K562 (cell line): ENCODE measurements at regions not wholly inside any gene's neighbourhood (a gene's known extent, or its start where the extent isn't known, plus 50 kb on each side); places are given as distances from the start of the nearest gene placed in this dataset.

Experiments used
- DMBX1 ChIP-seq: fragments of 250-450 bp; sonication (Bioruptor Pico); IDR thresholded peaks from 2 replicates; pipeline ENCODE4 v1.8.0; 2022; ENCODE audit warnings: inconsistent platforms, mild to moderate bottlenecking, moderate library complexity, borderline replicate concordance
- MCM5 ChIP-seq: fragments of 450-650 bp; IDR thresholded peaks from 2 replicates; pipeline ENCODE4 v1.6.1; 2016; ENCODE audit warnings: low read depth
- MYC ChIP-seq, 2 experiments: fragments of 250-450 bp in 1 of 2; sonication (Bioruptor Pico) in 1 of 2; IDR thresholded peaks; 2 replicates each; pipeline versions ENCODE4 v1.5.1 to v1.6.1; 2012 to 2021; ENCODE audit warnings: low read depth in 2 of 2, borderline replicate concordance in 1 of 2, improper control_type of control experiment in 1 of 2, low read length in 1 of 2, mild to moderate bottlenecking in 1 of 2, moderate library complexity in 1 of 2
- SIN3A ChIP-seq, 2 experiments: fragments of 150-350 bp in 1 of 2; IDR thresholded peaks; 2 replicates each; pipeline ENCODE4 v1.6.1; 2011 to 2016; ENCODE audit warnings: borderline replicate concordance in 2 of 2, low read depth in 2 of 2, low read length in 2 of 2, mild to moderate bottlenecking in 2 of 2, moderate library complexity in 2 of 2; ENCODE audit not compliant: control insufficient read depth in 1 of 2
- YBX1 ChIP-seq: fragments of 450-650 bp; IDR thresholded peaks from 2 replicates; pipeline ENCODE4 v1.7.1; 2016; ENCODE audit warnings: mild to moderate bottlenecking
- ZNF551 ChIP-seq: fragments of 250-450 bp; sonication (Bioruptor Pico); IDR thresholded peaks from 2 replicates; pipeline ENCODE4 v1.5.0; 2021; ENCODE audit warnings: mild to moderate bottlenecking, moderate library complexity
- TF ChIP-seq, protein P1 (sequence below), 2 experiments: fragments of 450-650 bp; formaldehyde crosslinking in 1 of 2; IDR thresholded peaks; 2 replicates each; pipeline versions ENCODE4 v1.4.0 to v1.6.1; 2014 to 2020; ENCODE audit warnings: mild to moderate bottlenecking in 2 of 2, borderline replicate concordance in 1 of 2, low read depth in 1 of 2
- TF ChIP-seq, protein P2 (sequence below): fragments of 450-650 bp; IDR thresholded peaks from 2 replicates; pipeline ENCODE4 v1.7.1; 2018; ENCODE audit warnings: mild to moderate bottlenecking, low read depth; ENCODE audit not compliant: partially characterized antibody
- TF ChIP-seq, protein P3 (sequence below): fragments of 450-650 bp; conservative IDR thresholded peaks from 2 replicates; pipeline ENCODE4 v1.6.1; 2016; ENCODE audit warnings: missing genetic modification characterization, low read depth, mild to moderate bottlenecking, control low read depth, missing compliant biosample characterization

DNA sequence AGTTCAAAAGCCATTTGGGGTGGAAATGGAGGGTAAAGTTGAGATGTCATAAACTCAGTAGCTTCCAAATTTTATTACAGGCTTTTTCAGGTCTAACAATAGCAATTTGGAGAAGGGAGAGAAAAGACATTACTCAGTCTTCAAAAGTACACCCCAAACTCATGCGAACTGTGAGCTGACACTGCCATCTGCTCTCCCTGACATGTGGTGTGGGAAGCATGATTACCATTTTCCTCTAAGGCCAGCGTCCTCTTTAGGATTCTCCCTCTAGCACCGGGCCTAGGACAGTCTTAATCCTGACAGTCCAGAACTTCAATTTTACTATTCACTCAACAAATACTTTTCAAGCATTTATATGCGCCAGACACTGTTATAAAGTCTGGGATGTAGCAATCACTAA is 536.0 kb upstream of the JARID2 start (continued):
- TF ChIP-seq, protein P1, sequence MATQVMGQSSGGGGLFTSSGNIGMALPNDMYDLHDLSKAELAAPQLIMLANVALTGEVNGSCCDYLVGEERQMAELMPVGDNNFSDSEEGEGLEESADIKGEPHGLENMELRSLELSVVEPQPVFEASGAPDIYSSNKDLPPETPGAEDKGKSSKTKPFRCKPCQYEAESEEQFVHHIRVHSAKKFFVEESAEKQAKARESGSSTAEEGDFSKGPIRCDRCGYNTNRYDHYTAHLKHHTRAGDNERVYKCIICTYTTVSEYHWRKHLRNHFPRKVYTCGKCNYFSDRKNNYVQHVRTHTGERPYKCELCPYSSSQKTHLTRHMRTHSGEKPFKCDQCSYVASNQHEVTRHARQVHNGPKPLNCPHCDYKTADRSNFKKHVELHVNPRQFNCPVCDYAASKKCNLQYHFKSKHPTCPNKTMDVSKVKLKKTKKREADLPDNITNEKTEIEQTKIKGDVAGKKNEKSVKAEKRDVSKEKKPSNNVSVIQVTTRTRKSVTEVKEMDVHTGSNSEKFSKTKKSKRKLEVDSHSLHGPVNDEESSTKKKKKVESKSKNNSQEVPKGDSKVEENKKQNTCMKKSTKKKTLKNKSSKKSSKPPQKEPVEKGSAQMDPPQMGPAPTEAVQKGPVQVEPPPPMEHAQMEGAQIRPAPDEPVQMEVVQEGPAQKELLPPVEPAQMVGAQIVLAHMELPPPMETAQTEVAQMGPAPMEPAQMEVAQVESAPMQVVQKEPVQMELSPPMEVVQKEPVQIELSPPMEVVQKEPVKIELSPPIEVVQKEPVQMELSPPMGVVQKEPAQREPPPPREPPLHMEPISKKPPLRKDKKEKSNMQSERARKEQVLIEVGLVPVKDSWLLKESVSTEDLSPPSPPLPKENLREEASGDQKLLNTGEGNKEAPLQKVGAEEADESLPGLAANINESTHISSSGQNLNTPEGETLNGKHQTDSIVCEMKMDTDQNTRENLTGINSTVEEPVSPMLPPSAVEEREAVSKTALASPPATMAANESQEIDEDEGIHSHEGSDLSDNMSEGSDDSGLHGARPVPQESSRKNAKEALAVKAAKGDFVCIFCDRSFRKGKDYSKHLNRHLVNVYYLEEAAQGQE (IDR thresholded peaks at IDR 0.05; ENCODE audit: borderline replicate concordance) = 0 out of 2 replicates have a peak, but pooled peaks have one; percentile 17
- TF ChIP-seq, protein P1 (CRISPR knock-in tag; IDR thresholded peaks at IDR 0.05; ENCODE audit: low read depth) = no peak
- TF ChIP-seq YBX1 (no peak), ZNF551 (CRISPR knock-in tag) (no peak), SIN3A (IDR thresholded peaks at IDR 0.05; ENCODE audit: borderline replicate concordance in 2 of 2, control insufficient read depth in 1 of 2, low read depth in 2 of 2, low read length in 2 of 2) (no peak), MYC (IDR thresholded peaks at IDR 0.05; ENCODE audit: low read depth, low read length) (no peak), MYC (CRISPR knock-in tag; IDR thresholded peaks at IDR 0.05; ENCODE audit: borderline replicate concordance, low read depth) (0 out of 2 replicates have a peak, but pooled peaks have one; percentile 36), MCM5 (no peak), DMBX1 (CRISPR knock-in tag) (peak; percentile 71)
- TF ChIP-seq, protein P2, sequence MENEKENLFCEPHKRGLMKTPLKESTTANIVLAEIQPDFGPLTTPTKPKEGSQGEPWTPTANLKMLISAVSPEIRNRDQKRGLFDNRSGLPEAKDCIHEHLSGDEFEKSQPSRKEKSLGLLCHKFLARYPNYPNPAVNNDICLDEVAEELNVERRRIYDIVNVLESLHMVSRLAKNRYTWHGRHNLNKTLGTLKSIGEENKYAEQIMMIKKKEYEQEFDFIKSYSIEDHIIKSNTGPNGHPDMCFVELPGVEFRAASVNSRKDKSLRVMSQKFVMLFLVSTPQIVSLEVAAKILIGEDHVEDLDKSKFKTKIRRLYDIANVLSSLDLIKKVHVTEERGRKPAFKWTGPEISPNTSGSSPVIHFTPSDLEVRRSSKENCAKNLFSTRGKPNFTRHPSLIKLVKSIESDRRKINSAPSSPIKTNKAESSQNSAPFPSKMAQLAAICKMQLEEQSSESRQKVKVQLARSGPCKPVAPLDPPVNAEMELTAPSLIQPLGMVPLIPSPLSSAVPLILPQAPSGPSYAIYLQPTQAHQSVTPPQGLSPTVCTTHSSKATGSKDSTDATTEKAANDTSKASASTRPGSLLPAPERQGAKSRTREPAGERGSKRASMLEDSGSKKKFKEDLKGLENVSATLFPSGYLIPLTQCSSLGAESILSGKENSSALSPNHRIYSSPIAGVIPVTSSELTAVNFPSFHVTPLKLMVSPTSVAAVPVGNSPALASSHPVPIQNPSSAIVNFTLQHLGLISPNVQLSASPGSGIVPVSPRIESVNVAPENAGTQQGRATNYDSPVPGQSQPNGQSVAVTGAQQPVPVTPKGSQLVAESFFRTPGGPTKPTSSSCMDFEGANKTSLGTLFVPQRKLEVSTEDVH = no peak
- TF ChIP-seq, protein P3, sequence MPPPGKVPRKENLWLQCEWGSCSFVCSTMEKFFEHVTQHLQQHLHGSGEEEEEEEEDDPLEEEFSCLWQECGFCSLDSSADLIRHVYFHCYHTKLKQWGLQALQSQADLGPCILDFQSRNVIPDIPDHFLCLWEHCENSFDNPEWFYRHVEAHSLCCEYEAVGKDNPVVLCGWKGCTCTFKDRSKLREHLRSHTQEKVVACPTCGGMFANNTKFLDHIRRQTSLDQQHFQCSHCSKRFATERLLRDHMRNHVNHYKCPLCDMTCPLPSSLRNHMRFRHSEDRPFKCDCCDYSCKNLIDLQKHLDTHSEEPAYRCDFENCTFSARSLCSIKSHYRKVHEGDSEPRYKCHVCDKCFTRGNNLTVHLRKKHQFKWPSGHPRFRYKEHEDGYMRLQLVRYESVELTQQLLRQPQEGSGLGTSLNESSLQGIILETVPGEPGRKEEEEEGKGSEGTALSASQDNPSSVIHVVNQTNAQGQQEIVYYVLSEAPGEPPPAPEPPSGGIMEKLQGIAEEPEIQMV (tag) = 0 out of 2 replicates have a peak, but pooled peaks have one; percentile 2
